KOPT-K1 (cell line): ENCODE measurements at regions not wholly inside any gene's neighbourhood (a gene's known extent, or its start where the extent isn't known, plus 50 kb on each side); places are given as distances from the start of the nearest gene placed in this dataset.

Experiments used
- H3K27ac ChIP-seq: fragments of 200-600 bp; sonication (generic); 2 replicates; pipeline ENCODE4 v1.5.1; 2016; ENCODE audit warnings: antibody characterized with exemption, mild to moderate bottlenecking, low read depth, low read length; ENCODE audit not compliant: poor library complexity, severe bottlenecking
- H3K36me3 ChIP-seq: fragments of 200-600 bp; sonication (generic); 2 replicates; pipeline ENCODE4 v1.5.1; 2017; ENCODE audit warnings: antibody characterized with exemption, mild to moderate bottlenecking, low read length, moderate library complexity; ENCODE audit not compliant: insufficient read depth
- H3K9me3 ChIP-seq: fragments of 200-600 bp; sonication (generic); 2 replicates; pipeline ENCODE4 v1.5.1; 2017; ENCODE audit warnings: antibody characterized with exemption, low read length, mild to moderate bottlenecking; ENCODE audit not compliant: insufficient read depth, poor library complexity, severe bottlenecking

DNA sequence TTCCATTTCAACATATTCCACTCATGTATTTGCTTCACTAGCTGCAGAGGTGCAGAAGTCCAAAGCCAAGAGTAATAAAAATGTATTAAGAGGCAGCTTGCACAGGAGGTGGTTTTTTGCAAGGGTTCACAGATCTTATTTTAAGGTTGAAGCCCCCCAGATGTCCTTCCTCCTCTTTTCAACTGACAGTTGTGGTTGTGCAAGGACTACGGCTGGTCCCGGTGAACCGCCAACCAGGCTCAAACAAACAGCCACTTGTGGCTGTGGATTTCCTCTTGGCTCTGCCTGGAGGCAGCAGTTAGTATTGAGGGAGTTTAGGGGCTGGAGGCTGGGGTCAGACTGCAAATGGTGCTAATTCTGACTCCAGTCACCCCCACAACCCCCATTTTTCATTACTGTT, 240.7 kb upstream of the TBC1D5 start:
- H3K9me3 ChIP-seq: no peaks in the 10 kb centered on the region
- H3K27ac ChIP-seq: peak overlapping the region; percentile 97
- H3K36me3 ChIP-seq: no peaks in the 10 kb centered on the region

GRCh38 chr3:17982211-17982880, 239.9 kb upstream of the TBC1D5 start:
- Histone ChIP-seq H3K36me3 (no peaks in the 10 kb centered on the region), H3K9me3 (no peaks in the 10 kb centered on the region), H3K27ac (peak overlapping the region; percentile 97)

DNA sequence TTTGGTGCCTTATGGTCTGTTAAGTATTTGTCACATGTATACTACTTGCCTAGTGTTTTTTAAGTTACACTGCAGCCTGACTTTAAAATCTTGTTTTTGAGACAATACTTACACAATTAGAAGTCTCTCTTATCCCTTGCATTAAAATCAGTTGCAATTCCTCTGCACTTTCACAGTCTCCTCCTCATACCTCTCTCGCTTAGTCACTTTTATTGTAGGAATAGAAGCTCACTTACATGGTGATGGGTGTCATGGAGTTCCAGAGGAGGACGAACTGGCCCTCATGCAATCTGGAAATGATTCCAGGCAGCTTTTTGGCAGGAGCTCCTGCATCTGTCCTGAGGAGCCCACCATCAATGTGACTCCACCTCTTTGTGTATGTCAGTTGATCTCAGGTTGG, 238.4 kb upstream of the TBC1D5 start:
- Histone ChIP-seq H3K36me3 (no peaks in the 10 kb centered on the region), H3K9me3 (no peaks in the 10 kb centered on the region), H3K27ac (peak overlapping the region; percentile 97)

GRCh38 chr3:17979911-17980310, 237.5 kb upstream of the TBC1D5 start:
- H3K9me3 ChIP-seq: no peaks in the 10 kb centered on the region
- peak overlapping the region; percentile 97 for H3K27ac ChIP-seq
- H3K36me3 ChIP-seq: no peaks in the 10 kb centered on the region

- peak overlapping the region; percentile 97 for H3K27ac ChIP-seq
- H3K9me3 ChIP-seq: no peaks in the 10 kb centered on the region
- no peaks in the 10 kb centered on the region for H3K36me3 ChIP-seq
Observed at GRCh38 chr3:17979252-17979651, 236.8 kb upstream of the TBC1D5 start.

DNA sequence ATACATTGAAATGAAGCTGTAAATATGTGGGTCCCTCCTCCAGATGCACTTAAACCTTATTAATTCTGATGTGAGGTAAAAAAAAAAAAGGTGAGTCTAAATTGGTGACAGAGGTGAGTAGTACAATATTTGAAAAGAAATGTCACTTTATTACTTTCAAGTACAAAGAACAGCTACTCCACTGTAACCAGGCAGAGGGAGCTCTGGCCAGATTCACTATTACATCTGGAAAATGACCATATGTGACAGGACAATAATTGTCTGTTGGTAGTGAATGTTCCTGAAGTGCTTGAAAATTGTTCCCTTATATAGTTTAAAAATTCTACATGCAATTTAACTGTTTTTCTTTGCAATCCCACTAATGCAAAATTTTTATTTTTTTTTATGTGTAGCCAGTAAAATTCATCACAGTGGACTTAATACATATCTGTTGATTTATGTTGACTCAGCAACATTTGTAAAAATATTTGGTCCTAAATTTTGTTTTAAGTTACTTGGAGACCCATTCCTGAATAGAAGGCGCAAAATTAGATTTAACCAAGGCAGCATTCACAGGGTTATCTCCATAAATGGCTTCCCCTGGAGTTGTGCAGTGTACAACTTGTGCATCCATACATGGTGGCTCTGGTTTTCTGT, 231.9 kb upstream of the TBC1D5 start:
- Histone ChIP-seq H3K36me3 (no peaks in the 10 kb centered on the region), H3K9me3 (no peaks in the 10 kb centered on the region), H3K27ac (peak overlapping the region; percentile 97)

GRCh38 chr3:17972959-17973906, 230.8 kb upstream of the TBC1D5 start:
- peak overlapping the region; percentile 97 for H3K27ac ChIP-seq
- no peaks in the 10 kb centered on the region for H3K36me3 ChIP-seq
- H3K9me3 ChIP-seq: no peaks in the 10 kb centered on the region

GRCh38 chr3:17972476-17972875, 230.0 kb upstream of the TBC1D5 start:
- Histone ChIP-seq H3K36me3 (no peaks in the 10 kb centered on the region), H3K27ac (peak overlapping the region; percentile 97), H3K9me3 (no peaks in the 10 kb centered on the region)

- Histone ChIP-seq H3K36me3 (no peaks in the 10 kb centered on the region), H3K27ac (peak overlapping the region; percentile 97), H3K9me3 (no peaks in the 10 kb centered on the region)
Observed at GRCh38 chr3:17972030-17972429, 229.6 kb upstream of the TBC1D5 start.

- Histone ChIP-seq H3K36me3 (no peaks in the 10 kb centered on the region), H3K9me3 (no peaks in the 10 kb centered on the region), H3K27ac (peak overlapping the region; percentile 97)
Observed at GRCh38 chr3:17969985-17970568, 227.6 kb upstream of the TBC1D5 start.

- no peaks in the 10 kb centered on the region for H3K36me3 ChIP-seq
- peak overlapping the region; percentile 97 for H3K27ac ChIP-seq
- H3K9me3 ChIP-seq: no peaks in the 10 kb centered on the region
Observed at GRCh38 chr3:17969244-17969643, 226.8 kb upstream of the TBC1D5 start.

- Histone ChIP-seq H3K9me3 (no peaks in the 10 kb centered on the region), H3K27ac (peak overlapping the region; percentile 97), H3K36me3 (no peaks in the 10 kb centered on the region)
Observed at GRCh38 chr3:17967953-17968607, 225.6 kb upstream of the TBC1D5 start.

GRCh38 chr3:17967111-17967510, 224.7 kb upstream of the TBC1D5 start:
- Histone ChIP-seq H3K36me3 (0 out of 2 replicates have a peak, but pooled peaks cover 4% of the 10 kb centered on the region), H3K27ac (peak overlapping the region; percentile 97), H3K9me3 (peaks cover 8% of the 10 kb centered on the region)

DNA sequence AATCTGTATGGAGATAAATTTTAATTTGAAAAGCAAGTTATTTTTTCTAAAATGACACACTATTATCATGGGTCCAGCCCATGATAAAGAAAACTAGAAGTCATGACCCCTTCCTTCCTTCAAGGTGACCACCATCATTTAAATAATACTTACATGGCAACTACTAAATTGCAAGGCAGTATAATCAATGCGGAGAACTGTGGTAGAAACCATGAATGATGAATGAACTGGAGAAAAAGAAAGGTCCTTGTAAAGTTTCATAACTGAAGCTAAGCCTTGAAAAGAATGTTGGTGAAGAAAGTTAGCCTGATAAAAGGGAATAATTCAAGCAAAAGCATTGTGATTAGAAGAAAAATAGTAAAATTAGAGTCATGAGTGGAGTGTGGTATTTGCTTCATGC, 222.9 kb upstream of the TBC1D5 start:
- Histone ChIP-seq H3K9me3 (peaks cover 21% of the 10 kb centered on the region), H3K27ac (peak overlapping the region; percentile 97), H3K36me3 (0 out of 2 replicates have a peak, but pooled peaks cover 10% of the 10 kb centered on the region)
